ENCODE measurements at regions not wholly inside any gene's neighbourhood (a gene's known extent, or its start where the extent isn't known, plus 50 kb on each side); places are given as distances from the start of the nearest gene placed in this dataset.
A peak's percentile ranks its signal among the peaks of the same experiment; 100 is the strongest.
"Not testable (repeated sequence)": the region's sequence is repeated elsewhere in the genome, so short reads cannot be mapped to it uniquely, and the experiment has no call there.

DNA sequence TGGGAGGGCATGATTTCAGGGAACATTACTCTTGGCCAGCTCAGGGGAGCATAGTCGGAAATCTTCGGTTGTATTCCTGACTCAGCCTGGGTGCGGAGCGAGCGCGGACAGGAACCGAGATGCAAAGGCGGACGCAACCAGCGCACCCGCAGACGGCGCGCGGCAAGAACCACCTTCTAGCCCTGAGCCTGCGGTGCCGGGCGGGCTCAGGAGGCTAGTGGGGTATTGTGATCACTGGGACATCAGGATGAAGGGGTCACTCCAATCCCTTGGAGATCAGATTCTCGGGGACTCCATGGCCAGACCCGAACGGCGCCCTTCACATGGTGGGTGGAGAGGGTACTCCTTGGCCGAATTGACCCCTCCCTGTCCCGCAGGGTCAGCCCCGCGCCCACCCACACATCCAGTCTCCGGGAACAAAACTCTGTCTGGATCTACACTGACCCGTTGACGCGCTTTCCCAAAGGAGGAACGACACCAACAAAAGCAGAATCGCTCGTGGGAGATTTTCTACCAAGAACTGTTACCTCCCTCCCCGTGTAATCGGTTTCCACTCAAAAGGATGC, 730.5 kb downstream of the ZWINT start:
- no peaks in the 10 kb centered on the region for H3K36me3 ChIP-seq
- peaks cover 0 to 24% of the 10 kb centered on the region in 2 donors for H3K27me3 ChIP-seq
- DNase-seq (ENCODE audit: low spot score in 2 of 2): no peak
- H3K4me3 ChIP-seq: peak overlapping the region; percentile 30 to 70 (median 52)
- TF ChIP-seq, protein P1, sequence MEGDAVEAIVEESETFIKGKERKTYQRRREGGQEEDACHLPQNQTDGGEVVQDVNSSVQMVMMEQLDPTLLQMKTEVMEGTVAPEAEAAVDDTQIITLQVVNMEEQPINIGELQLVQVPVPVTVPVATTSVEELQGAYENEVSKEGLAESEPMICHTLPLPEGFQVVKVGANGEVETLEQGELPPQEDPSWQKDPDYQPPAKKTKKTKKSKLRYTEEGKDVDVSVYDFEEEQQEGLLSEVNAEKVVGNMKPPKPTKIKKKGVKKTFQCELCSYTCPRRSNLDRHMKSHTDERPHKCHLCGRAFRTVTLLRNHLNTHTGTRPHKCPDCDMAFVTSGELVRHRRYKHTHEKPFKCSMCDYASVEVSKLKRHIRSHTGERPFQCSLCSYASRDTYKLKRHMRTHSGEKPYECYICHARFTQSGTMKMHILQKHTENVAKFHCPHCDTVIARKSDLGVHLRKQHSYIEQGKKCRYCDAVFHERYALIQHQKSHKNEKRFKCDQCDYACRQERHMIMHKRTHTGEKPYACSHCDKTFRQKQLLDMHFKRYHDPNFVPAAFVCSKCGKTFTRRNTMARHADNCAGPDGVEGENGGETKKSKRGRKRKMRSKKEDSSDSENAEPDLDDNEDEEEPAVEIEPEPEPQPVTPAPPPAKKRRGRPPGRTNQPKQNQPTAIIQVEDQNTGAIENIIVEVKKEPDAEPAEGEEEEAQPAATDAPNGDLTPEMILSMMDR (IDR thresholded peaks at IDR 0.05): no peak
- TF ChIP-seq POLR2A (IDR thresholded peaks at IDR 0.05): no peak
- no peak for TF ChIP-seq EP300 (IDR thresholded peaks at IDR 0.05)
- 1 to 2% methylated on average over 27 to 30 of the region's 35 CpGs for WGBS, 2 donors
- peaks cover 0 to 34% (median 0%) of the 10 kb centered on the region in 4 donors for H3K4me1 ChIP-seq
- no peaks in the 10 kb centered on the region for H3K9me3 ChIP-seq
- H3K27ac ChIP-seq: peak overlapping the region in 1 of 4 donors; percentile 67

DNA sequence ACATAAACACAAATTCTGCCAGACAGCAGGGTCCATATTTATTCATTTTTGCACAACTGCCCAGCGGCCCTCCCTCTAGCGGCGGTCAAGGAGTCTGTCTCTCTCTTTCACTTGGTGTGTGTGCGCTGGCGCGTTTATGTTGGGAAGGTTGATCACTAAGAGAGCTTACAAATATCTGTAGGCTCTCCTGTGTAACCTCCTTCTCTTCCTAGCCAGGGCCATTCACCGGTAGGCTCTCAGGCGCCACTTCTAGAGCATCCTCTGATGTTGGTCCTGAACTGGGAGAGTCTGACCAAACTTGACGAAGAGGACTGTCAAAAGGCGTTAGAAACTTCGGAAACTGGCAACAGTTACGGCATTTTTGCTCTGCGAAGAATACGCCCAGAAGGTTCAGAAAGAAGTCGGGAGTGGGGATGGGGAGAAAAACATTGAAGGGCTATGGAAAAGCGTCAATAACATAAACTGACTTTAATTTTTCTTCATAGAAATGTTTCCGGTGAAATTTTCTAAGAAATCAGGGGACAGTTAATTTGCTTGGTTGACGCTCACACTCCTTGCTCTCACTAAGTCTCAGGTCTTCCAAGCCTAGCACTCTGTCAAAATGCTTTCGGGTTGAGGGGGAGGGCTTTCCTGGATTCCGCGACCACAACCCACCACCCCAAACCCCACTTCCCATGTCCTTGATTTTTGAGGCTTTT, 731.1 kb downstream of the ZWINT start:
- Histone ChIP-seq H3K27ac (no peak overlapping the region), H3K36me3 (no peaks in the 10 kb centered on the region), H3K27me3 (peaks cover 0 to 24% of the 10 kb centered on the region in 2 donors), H3K4me3 (peak overlapping the region in 3 of 4 donors; percentile 47 to 70 (median 56)), H3K4me1 (peaks cover 0 to 34% (median 0%) of the 10 kb centered on the region in 4 donors), H3K9me3 (no peaks in the 10 kb centered on the region)
- 3 to 4% methylated on average over 21 of the region's 21 CpGs for WGBS, 2 donors
- no peak for TF ChIP-seq EP300 (IDR thresholded peaks at IDR 0.05)
- TF ChIP-seq, protein P1 (IDR thresholded peaks at IDR 0.05): peak in 4 of 5 experiments; percentile 17 to 52 (median 24)
- DNase-seq (ENCODE audit: low spot score in 2 of 2): no peak

DNA sequence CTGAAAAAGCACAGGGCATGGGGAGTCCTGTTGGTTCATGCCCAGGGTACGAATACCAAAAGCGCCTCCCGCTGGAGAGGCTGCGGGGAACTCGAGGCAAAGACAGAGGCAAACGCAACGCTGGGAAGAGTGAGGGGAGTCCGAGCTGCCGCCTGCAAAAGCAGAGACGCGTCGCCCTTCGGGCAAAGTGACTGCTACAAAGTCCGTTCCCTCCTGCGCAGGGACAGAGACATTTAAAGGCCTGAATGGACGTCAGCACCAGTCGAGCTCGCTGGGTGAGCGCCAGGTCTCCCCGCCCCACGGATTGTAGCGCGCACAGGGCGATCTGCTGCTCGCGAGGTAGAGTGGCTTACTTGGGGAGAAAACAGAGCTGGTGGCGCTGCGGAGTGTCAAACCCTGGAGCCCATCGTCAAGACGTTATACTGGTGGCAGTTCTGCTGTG, 732.8 kb downstream of the ZWINT start:
- Histone ChIP-seq H3K4me1 (peaks cover 0 to 34% (median 0%) of the 10 kb centered on the region in 4 donors), H3K9me3 (no peaks in the 10 kb centered on the region), H3K27ac (no peak overlapping the region), H3K27me3 (peaks cover 0 to 24% of the 10 kb centered on the region in 2 donors), H3K36me3 (no peaks in the 10 kb centered on the region), H3K4me3 (peak overlapping the region in 3 of 4 donors; percentile 16 to 36 (median 26))
- WGBS, 2 donors: 0 to 1% methylated on average over 18 to 30 of the region's 30 CpGs
- TF ChIP-seq POLR2A (IDR thresholded peaks at IDR 0.05) (no peak), EP300 (IDR thresholded peaks at IDR 0.05) (no peak)
- TF ChIP-seq, protein P1 (IDR thresholded peaks at IDR 0.05): no peak
- DNase-seq (ENCODE audit: low spot score in 2 of 2): no peak

DNA sequence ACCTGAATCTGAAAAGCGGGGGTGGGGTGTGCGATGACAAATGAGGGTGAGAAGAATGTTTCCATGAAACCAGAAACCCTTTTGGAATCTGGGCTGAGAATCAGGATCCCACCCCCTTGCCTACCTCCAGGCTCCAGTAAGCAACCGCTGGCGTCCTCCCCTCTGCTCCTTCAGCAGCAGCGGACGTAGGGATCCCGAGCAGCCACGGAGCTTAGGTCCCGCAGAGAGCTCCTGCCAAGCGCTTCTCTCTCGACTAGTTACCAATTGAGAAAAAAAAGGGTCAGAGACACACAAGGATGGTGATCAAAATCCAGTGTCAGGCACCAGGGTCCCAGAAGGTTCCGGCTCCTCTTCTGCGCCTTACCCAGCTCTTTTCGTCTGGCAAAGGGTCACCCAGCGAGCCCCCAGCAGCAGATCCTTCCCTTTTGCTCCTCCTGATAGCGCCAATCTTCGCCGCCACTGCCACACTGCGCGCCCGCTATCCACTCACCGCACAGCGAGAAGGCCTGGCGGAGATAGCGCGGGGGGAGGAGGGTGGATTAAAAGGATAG, 733.5 kb downstream of the ZWINT start:
- H3K9me3 ChIP-seq: no peaks in the 10 kb centered on the region
- no peaks in the 10 kb centered on the region for H3K36me3 ChIP-seq
- H3K4me1 ChIP-seq: peaks cover 0 to 34% (median 0%) of the 10 kb centered on the region in 4 donors
- peaks cover 0 to 24% of the 10 kb centered on the region in 2 donors for H3K27me3 ChIP-seq
- no peak overlapping the region for H3K27ac ChIP-seq
- 3 to 5% methylated on average over 26 of the region's 26 CpGs for WGBS, 2 donors
- H3K4me3 ChIP-seq: peak overlapping the region in 3 of 4 donors; percentile 16 to 36 (median 26)
- no peak for TF ChIP-seq POLR2A (IDR thresholded peaks at IDR 0.05)
- TF ChIP-seq, protein P1 (IDR thresholded peaks at IDR 0.05): no peak
- no peak for TF ChIP-seq EP300 (IDR thresholded peaks at IDR 0.05)
- no peak for DNase-seq (ENCODE audit: low spot score in 2 of 2)

DNA sequence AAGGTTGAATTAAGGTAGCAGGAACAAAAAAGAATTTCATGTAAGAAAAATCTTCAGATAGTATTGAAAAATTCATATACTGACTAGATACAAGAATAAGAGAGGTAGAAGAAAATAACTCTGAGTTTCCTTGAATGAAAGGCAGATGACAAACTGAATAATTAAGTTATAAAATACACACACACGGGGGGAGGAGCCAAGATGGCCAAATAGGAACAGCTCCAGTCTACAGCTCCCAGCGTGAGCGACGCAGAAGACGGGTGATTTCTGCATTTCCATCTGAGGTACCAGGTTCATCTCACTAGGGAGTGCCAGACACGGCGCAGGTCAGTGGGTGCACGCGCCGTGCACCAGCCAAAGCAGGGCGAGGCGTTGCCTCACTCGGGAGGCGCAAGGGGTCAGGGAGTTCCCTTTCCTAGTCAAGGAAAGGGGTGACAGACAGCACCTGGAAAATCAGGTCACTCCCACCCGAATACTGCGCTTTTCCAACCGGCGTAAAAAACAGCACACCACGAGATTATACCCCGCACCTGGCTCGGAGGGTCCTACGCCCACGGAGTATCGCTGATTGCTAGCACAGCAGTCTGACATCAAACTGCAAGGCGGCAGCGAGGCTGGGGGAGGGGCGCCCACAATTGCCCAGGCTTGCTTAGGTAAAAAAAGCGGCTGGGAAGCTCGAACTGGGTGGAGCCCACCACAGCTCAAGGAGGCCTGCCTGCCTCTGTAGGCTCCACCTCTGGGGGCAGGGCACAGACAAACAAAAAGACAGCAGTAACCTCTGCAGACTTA, 759.2 kb downstream of the ZWINT start:
- DNase-seq (ENCODE audit: low spot score in 2 of 2); H3K4me3 ChIP-seq; H3K27me3 ChIP-seq; H3K36me3 ChIP-seq; H3K27ac ChIP-seq; H3K4me1 ChIP-seq; H3K9me3 ChIP-seq: not testable (repeated sequence)
- 0 to 3% methylated on average over 20 to 28 of the region's 29 CpGs for WGBS, 2 donors

Data from tibial nerve (tissue), 4 donors.